ENCODE measurements at regions not wholly inside any gene's neighbourhood (a gene's known extent, or its start where the extent isn't known, plus 50 kb on each side); places are given as distances from the start of the nearest gene placed in this dataset.

DNA sequence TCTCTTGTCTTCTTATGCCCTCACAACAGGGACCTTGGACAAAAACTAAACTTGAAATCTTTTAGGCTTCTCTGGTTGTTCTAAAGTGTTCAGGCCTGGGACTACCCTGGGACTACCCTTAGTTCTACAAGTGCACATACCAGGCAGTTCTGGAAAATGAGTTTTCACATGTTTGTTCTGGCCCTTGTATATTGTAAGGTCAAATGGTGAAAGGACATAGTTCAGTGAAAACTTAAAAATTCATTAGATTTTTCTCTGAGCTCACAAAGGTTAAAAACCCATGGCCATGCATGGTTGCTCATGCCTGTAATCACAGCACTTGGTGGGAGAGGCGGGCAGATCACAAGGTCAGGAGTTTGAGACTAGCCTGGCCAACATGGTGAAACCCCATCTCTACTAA is 875.5 kb upstream of the FAM98A start:
- ChIA-PET POLR2A (ENCODE audit: partially characterized antibody) (no interaction called here), CTCF (ENCODE audit: partially characterized antibody) (no interaction called here)
- no peaks in the 10 kb centered on the region for H4K20me1 ChIP-seq (replicated peaks in 1 of 2; ENCODE audit: control insufficient read depth in 1 of 2, insufficient read depth in 2 of 2, low read length in 2 of 2)
- no peak overlapping the region for H2BK20ac ChIP-seq (ENCODE audit: low read length)
- H3K79me1 ChIP-seq (ENCODE audit: low read depth, low read length), result no peaks in the 10 kb centered on the region
- no peak overlapping the region for H3K4ac ChIP-seq (replicated peaks; ENCODE audit: insufficient read length, low read depth, low read length)
- no peak overlapping the region for H3K18ac ChIP-seq (ENCODE audit: extremely low read depth, low read length)
- WGBS, 2 experiments (ENCODE audit: extremely low coverage in 1 of 2, insufficient coverage in 1 of 2, insufficient read length in 1 of 2, insufficient replicate concordance in 2 of 2, low coverage in 1 of 2, low lambda C conversion rate in 2 of 2, missing lambda C conversion rate in 1 of 2), result 80% methylated on average over 1 of the region's 1 CpG; no CpG with 5 or more reads in 1 of the 2 experiments
- H3K23ac ChIP-seq (ENCODE audit: insufficient read length), result no peak overlapping the region
- FAIRE-seq (no peak), DNase-seq (ENCODE audit: low read depth in 1 of 2, low spot score in 2 of 2) (no peak)
- H2AFZ ChIP-seq (ENCODE audit: low read length), result no peak overlapping the region
- H3K14ac ChIP-seq (ENCODE audit: insufficient read length), result no peak overlapping the region
- H4K91ac ChIP-seq (replicated peaks; ENCODE audit: insufficient read length, low read length), result no peak overlapping the region
- H3K4me3 ChIP-seq (ENCODE audit: extremely low read depth in 1 of 4, insufficient read depth in 2 of 4, low read depth in 3 of 4, low read length in 4 of 4), result no peak overlapping the region
- no peak overlapping the region for H4K5ac ChIP-seq (ENCODE audit: insufficient read length, low read depth, low read length)
- H3K23me2 ChIP-seq (ENCODE audit: low read depth, low read length), result no peaks in the 10 kb centered on the region
- TF ChIP-seq NANOG (IDR thresholded peaks at IDR 0.05; ENCODE audit: insufficient read depth, low read depth, low read length, poor library complexity, severe bottlenecking) (no peak), PHF8 (conservative IDR thresholded peaks at IDR 0.05; ENCODE audit: low read depth, low read length) (no peak)
- H3K27ac ChIP-seq (ENCODE audit: low read depth, low read length), result no peak overlapping the region
- no peak overlapping the region for H4K8ac ChIP-seq (ENCODE audit: extremely low read depth, insufficient read depth, low read length)
- H2BK12ac ChIP-seq (ENCODE audit: low read depth, low read length), result no peak overlapping the region
- H3K79me2 ChIP-seq (ENCODE audit: control insufficient read depth in 1 of 2, insufficient read depth in 2 of 2, low read length in 2 of 2), result no peaks in the 10 kb centered on the region
- no peak overlapping the region for H2BK15ac ChIP-seq (ENCODE audit: low read length)
- no peaks in the 10 kb centered on the region for H3K4me1 ChIP-seq (replicated peaks in 1 of 4; ENCODE audit: control insufficient read depth in 3 of 4, insufficient read depth in 4 of 4, low read length in 3 of 4)
- no peak overlapping the region for H2BK5ac ChIP-seq (ENCODE audit: low read depth, low read length)
- H3K9ac ChIP-seq (replicated peaks in 1 of 4; ENCODE audit: extremely low read depth in 1 of 4, low read depth in 3 of 4, low read length in 3 of 4), result no peak overlapping the region
- no peak overlapping the region for H2AK5ac ChIP-seq (ENCODE audit: low read depth, low read length)
- H3K36me3 ChIP-seq (ENCODE audit: control insufficient read depth in 2 of 4, insufficient read depth in 4 of 4, low read length in 3 of 4), result no peaks in the 10 kb centered on the region
- no peaks in the 10 kb centered on the region for H3K27me3 ChIP-seq (replicated peaks in 1 of 4; ENCODE audit: control insufficient read depth in 3 of 4, extremely low read depth in 1 of 4, insufficient read depth in 3 of 4, low read length in 3 of 4)
- H3K9me3 ChIP-seq (ENCODE audit: insufficient read depth in 2 of 2, low read depth in 1 of 2, low read length in 1 of 2), result no peaks in the 10 kb centered on the region
- no peak overlapping the region for H3K4me2 ChIP-seq (ENCODE audit: insufficient read depth in 1 of 2, low read depth in 2 of 2, low read length in 2 of 2)
- H2BK120ac ChIP-seq (replicated peaks; ENCODE audit: low read depth, low read length), result no peak overlapping the region
- no peak overlapping the region for H3K56ac ChIP-seq (replicated peaks; ENCODE audit: insufficient read length, low read depth, low read length)

Data from H1 (cell line).